HUES6 (cell line): ENCODE measurements at regions not wholly inside any gene's neighbourhood (a gene's known extent, or its start where the extent isn't known, plus 50 kb on each side); places are given as distances from the start of the nearest gene placed in this dataset.

Experiments used
- H3K27ac ChIP-seq: 2 replicates; pipeline ENCODE4 v1.7.0; 2013; ENCODE audit warnings: low read depth, mild to moderate bottlenecking, low read length, inconsistent platforms
- H3K27me3 ChIP-seq: 2 replicates; pipeline ENCODE4 v1.6.1; 2013; ENCODE audit warnings: low read length; ENCODE audit not compliant: control insufficient read depth, insufficient read depth
- H3K36me3 ChIP-seq: 2 replicates; pipeline ENCODE4 v1.6.1; 2013; ENCODE audit warnings: low read length; ENCODE audit not compliant: control insufficient read depth, insufficient read depth
- H3K4me1 ChIP-seq: 2 replicates; pipeline ENCODE4 v1.6.1; 2013; ENCODE audit warnings: low read length; ENCODE audit not compliant: control insufficient read depth, insufficient read depth
- H3K4me3 ChIP-seq: 2 replicates; pipeline ENCODE4 v1.5.1; 2013; ENCODE audit warnings: low read depth, low read length
- H3K9ac ChIP-seq: one replicate; pipeline ENCODE4 v1.6.1; 2013; ENCODE audit warnings: mild to moderate bottlenecking, low read length
- H3K9me3 ChIP-seq: 2 replicates; pipeline ENCODE4 v1.6.1; 2013; ENCODE audit warnings: low read depth, low read length; ENCODE audit not compliant: control insufficient read depth, insufficient read depth

DNA sequence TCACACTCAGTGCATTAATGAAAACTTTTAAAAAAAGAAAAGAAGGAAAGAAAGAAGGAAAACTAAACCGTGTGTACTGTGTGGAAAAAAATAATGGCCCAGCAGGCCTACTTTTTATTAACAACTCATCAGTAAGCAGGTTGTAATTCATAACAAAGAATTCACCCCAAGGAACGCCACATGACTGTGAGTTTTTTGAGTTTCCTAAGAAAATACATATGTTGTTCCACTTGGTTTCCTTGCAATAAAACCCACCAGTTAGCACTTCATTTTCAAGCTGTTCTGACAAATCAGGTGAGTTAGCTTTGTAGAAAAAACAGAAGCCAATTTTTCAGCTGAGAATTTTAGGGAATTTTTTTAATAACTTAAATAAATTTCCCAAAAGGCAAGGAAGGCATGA lies 259.3 kb upstream of the TBX18 start:
- Histone ChIP-seq H3K36me3 (no peaks in the 10 kb centered on the region), H3K4me3 (no peak overlapping the region), H3K9ac (no peak overlapping the region), H3K4me1 (no peaks in the 10 kb centered on the region; the same call in 1 of the 2 replicates), H3K27me3 (no peaks in the 10 kb centered on the region), H3K27ac (no peak overlapping the region), H3K9me3 (no peaks in the 10 kb centered on the region)

- H3K4me3 ChIP-seq = no peak overlapping the region
- H3K9ac ChIP-seq = no peak overlapping the region
- no peaks in the 10 kb centered on the region for H3K27me3 ChIP-seq
- H3K9me3 ChIP-seq = no peaks in the 10 kb centered on the region
- H3K27ac ChIP-seq = no peak overlapping the region
- H3K4me1 ChIP-seq = 0 out of 2 replicates have a peak, but pooled peaks cover 2% of the 10 kb centered on the region
- no peaks in the 10 kb centered on the region for H3K36me3 ChIP-seq
These were observed 253.0 kb upstream of the TBX18 start for GRCh38 chr6:85017352-85017751.

DNA sequence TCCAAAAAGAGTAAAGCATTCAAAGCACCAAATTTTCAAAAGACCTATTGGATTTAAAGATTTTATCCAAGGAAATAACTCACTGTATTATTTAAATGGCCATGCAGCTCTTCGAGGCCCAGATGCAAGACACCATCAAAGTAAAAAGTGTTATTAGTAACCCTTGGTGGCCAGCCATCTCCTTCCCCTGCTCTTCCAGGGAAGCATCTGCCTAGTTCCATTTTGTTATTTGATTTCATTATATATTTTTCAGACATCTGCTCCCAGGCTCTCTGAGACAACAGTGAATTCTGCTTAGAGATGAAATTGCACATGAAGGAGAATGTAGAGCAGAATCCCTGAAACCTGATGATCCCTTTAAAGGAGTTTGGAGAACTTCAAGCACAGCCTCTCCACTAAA lies 252.3 kb upstream of the TBX18 start:
- H3K4me3 ChIP-seq = no peak overlapping the region
- H3K27me3 ChIP-seq = no peaks in the 10 kb centered on the region

GRCh38 chr6:85015396-85015990 lies 251.1 kb upstream of the TBX18 start:
- Histone ChIP-seq H3K9ac (no peak overlapping the region), H3K4me1 (0 out of 2 replicates have a peak, but pooled peaks cover 2% of the 10 kb centered on the region), H3K27ac (no peak overlapping the region), H3K9me3 (no peaks in the 10 kb centered on the region), H3K4me3 (no peak overlapping the region), H3K27me3 (no peaks in the 10 kb centered on the region), H3K36me3 (no peaks in the 10 kb centered on the region)

More for the DNA sequence above, 252.3 kb upstream of the TBX18 start:
- no peak overlapping the region for H3K27ac ChIP-seq
- H3K9me3 ChIP-seq = no peaks in the 10 kb centered on the region
- no peaks in the 10 kb centered on the region for H3K36me3 ChIP-seq
- no peak overlapping the region for H3K9ac ChIP-seq
- H3K4me1 ChIP-seq = 0 out of 2 replicates have a peak, but pooled peaks cover 2% of the 10 kb centered on the region

DNA sequence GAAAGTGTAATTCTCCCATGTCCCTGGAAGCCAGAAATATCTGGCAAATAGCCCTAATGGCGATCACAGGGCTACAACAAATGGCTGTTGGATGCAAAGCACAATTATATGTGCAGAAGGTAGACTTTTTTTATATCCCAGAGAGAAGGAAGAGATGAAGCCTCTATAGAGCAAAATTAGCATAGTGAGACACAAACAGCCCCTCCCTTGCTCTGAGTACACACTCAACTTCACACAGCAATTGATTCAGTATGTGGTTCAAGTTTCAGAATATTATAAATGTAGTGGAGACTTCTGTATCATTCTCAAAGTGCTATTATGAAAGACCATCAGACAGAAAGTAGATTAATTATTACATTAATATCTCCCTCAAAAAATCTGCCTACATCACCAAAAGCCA lies 246.5 kb upstream of the TBX18 start:
- peaks cover 17% of the 10 kb centered on the region for H3K4me1 ChIP-seq
- no peak overlapping the region for H3K4me3 ChIP-seq
- H3K9ac ChIP-seq = no peak overlapping the region
- H3K9me3 ChIP-seq = peaks cover 3% of the 10 kb centered on the region; the same call in 1 of the 2 replicates
- H3K27ac ChIP-seq = no peak overlapping the region
- no peaks in the 10 kb centered on the region for H3K36me3 ChIP-seq
- H3K27me3 ChIP-seq = no peaks in the 10 kb centered on the region

GRCh38 chr6:85008296-85009009 lies 244.1 kb upstream of the TBX18 start:
- no peak overlapping the region for H3K27ac ChIP-seq
- peaks cover 3% of the 10 kb centered on the region; the same call in 1 of the 2 replicates for H3K9me3 ChIP-seq
- H3K4me1 ChIP-seq = peaks cover 21% of the 10 kb centered on the region
- H3K9ac ChIP-seq = no peak overlapping the region
- no peaks in the 10 kb centered on the region for H3K36me3 ChIP-seq
- no peaks in the 10 kb centered on the region for H3K27me3 ChIP-seq
- no peak overlapping the region for H3K4me3 ChIP-seq

DNA sequence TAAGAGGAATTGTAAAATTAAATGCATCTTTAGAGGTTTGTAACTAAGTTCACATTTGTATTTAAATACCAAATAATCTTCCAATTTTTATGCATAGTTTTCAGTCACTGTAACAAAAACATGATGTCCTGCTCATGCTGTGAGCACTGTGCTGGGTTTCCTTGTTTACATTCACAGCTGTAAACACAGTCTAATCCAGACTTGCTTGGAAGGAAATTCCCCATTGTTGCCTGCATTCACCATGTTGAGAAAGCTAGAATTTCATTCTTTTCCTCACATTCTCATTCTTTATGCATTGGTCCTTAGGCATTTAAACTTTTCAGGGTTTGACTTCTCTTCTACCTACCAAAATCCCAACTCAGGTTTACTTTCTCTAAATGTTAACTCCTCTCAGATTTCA lies 242.0 kb upstream of the TBX18 start:
- Histone ChIP-seq H3K27me3 (no peaks in the 10 kb centered on the region), H3K36me3 (no peaks in the 10 kb centered on the region), H3K9ac (no peak overlapping the region), H3K27ac (peak overlapping the region; percentile 80), H3K4me1 (peaks cover 21% of the 10 kb centered on the region), H3K9me3 (peaks cover 3% of the 10 kb centered on the region; the same call in 1 of the 2 replicates), H3K4me3 (no peak overlapping the region)

- H3K4me3 ChIP-seq = no peak overlapping the region
- H3K27ac ChIP-seq = no peak overlapping the region
- H3K9ac ChIP-seq = no peak overlapping the region
- H3K4me1 ChIP-seq = peaks cover 21% of the 10 kb centered on the region
- peaks cover 3% of the 10 kb centered on the region; the same call in 1 of the 2 replicates for H3K9me3 ChIP-seq
- no peaks in the 10 kb centered on the region for H3K27me3 ChIP-seq
- no peaks in the 10 kb centered on the region for H3K36me3 ChIP-seq
These were observed 241.1 kb upstream of the TBX18 start for GRCh38 chr6:85005494-85005893.

DNA sequence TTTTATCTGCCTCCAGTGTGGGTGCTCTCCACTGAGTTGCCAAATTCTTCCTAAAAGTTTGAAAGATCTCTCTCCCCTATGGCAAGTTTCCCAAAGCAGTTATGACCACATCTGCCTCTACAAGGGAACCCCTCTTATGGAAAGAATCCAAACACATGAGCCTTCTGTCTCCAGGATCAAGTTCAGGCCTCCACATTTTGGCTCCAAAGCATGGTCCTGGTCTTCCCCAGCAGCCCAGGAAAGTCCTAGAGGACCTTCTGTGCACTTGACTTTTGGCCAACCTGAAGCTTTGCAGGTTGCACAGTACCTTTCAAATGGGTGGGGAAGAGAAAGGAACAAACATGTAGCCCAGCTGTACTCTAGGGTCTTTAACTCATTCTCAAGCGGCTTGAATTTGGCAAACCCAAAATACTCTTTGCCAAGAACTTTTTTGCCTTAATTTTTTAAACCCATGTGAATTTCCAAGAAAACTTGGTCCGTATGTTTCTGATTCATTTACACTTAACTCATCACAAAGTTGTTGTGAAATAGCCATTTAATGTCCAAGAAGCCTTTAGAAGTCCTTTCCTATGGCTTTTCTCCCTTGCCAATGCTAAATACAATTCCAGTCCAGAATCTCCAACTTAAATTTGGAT lies 240.1 kb upstream of the TBX18 start:
- H3K9me3 ChIP-seq = peaks cover 3% of the 10 kb centered on the region; the same call in 1 of the 2 replicates

DNA sequence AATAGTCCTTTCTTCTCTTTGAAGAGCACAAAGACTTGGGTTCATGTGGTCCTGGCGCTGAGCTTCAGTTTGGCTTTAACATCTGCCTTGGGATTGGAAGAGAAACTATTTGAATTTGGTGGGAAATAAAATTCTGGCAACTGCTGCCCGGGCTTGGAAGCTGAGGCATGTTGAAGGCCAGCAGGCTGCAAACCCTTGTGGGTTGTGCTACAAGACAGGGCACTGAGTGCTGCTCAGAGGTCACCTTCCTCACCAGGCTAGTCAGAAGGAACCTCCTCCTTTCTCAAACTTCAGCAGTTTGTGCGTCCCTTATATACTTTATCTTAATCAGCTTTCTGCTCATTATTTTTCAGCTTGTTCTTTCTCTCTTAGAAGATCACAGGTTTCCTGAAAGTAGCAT lies 238.4 kb upstream of the TBX18 start:
- Histone ChIP-seq H3K4me1 (peaks cover 21% of the 10 kb centered on the region), H3K9ac (no peak overlapping the region), H3K36me3 (no peaks in the 10 kb centered on the region), H3K27me3 (no peaks in the 10 kb centered on the region), H3K4me3 (no peak overlapping the region), H3K27ac (no peak overlapping the region), H3K9me3 (no peaks in the 10 kb centered on the region)

More for the DNA sequence above, 240.1 kb upstream of the TBX18 start:
- Histone ChIP-seq H3K9ac (no peak overlapping the region), H3K4me3 (no peak overlapping the region), H3K27ac (no peak overlapping the region), H3K36me3 (no peaks in the 10 kb centered on the region), H3K4me1 (peaks cover 21% of the 10 kb centered on the region), H3K27me3 (no peaks in the 10 kb centered on the region)

GRCh38 chr6:85000001-85000400 lies 235.6 kb upstream of the TBX18 start:
- H3K27me3 ChIP-seq = no peaks in the 10 kb centered on the region

More at GRCh38 chr6:85000001-85000400, 235.6 kb upstream of the TBX18 start:
- Histone ChIP-seq H3K27ac (no peak overlapping the region), H3K4me3 (no peak overlapping the region), H3K36me3 (no peaks in the 10 kb centered on the region), H3K9ac (no peak overlapping the region), H3K4me1 (no peaks in the 10 kb centered on the region), H3K9me3 (no peaks in the 10 kb centered on the region)
